ENCODE measurements at regions not wholly inside any gene's neighbourhood (a gene's known extent, or its start where the extent isn't known, plus 50 kb on each side); places are given as distances from the start of the nearest gene placed in this dataset.
"Not testable (repeated sequence)": the region's sequence is repeated elsewhere in the genome, so short reads cannot be mapped to it uniquely, and the experiment has no call there.

DNA sequence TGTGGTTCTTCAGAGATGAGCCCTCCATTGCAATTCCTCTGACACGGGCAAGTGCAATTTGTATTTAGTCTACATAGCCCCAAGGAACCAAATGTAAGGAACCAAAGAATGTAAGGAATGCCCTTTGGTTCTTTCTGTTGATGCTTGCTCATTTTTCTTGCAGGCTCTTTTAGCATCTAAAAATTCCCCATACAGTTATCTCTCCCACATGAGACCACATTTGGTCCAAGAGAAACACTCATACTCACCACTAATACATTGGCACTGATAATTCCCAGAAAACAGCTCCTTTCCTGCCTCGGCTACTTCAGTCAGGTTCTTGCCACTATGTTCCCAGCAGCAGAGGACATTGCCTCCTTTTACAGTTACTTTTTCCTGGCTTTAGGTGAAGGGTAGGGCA is 332.6 kb downstream of the AEBP2 start:
- TF ChIP-seq EZH2phosphoT487 (IDR thresholded peaks at IDR 0.05; ENCODE audit: borderline replicate concordance): no peak
- TF ChIP-seq, protein P1, sequence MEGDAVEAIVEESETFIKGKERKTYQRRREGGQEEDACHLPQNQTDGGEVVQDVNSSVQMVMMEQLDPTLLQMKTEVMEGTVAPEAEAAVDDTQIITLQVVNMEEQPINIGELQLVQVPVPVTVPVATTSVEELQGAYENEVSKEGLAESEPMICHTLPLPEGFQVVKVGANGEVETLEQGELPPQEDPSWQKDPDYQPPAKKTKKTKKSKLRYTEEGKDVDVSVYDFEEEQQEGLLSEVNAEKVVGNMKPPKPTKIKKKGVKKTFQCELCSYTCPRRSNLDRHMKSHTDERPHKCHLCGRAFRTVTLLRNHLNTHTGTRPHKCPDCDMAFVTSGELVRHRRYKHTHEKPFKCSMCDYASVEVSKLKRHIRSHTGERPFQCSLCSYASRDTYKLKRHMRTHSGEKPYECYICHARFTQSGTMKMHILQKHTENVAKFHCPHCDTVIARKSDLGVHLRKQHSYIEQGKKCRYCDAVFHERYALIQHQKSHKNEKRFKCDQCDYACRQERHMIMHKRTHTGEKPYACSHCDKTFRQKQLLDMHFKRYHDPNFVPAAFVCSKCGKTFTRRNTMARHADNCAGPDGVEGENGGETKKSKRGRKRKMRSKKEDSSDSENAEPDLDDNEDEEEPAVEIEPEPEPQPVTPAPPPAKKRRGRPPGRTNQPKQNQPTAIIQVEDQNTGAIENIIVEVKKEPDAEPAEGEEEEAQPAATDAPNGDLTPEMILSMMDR (conservative IDR thresholded peaks at IDR 0.05; ENCODE audit: low read length): no peak
- no peaks in the 10 kb centered on the region for H3F3A ChIP-seq (ENCODE audit: low read depth)
- no peak overlapping the region for H3K9ac ChIP-seq (ENCODE audit: low read depth, low read length, poor library complexity, severe bottlenecking)
- no peak overlapping the region for H3K4me3 ChIP-seq (ENCODE audit: low read length, poor library complexity, severe bottlenecking)
- no peaks in the 10 kb centered on the region for H4K20me1 ChIP-seq (ENCODE audit: insufficient read depth, low read length, poor library complexity, severe bottlenecking)
- H3K9me2 ChIP-seq (replicated peaks; ENCODE audit: low read depth, low read length): no peaks in the 10 kb centered on the region
- no peak overlapping the region for H2AFZ ChIP-seq (ENCODE audit: low read length)
- H3K4me2 ChIP-seq (ENCODE audit: low read depth, low read length, poor library complexity, severe bottlenecking): no peak overlapping the region
- H3K9me3 ChIP-seq (ENCODE audit: insufficient read depth, low read depth, low read length): no peaks in the 10 kb centered on the region
- H3K36me3 ChIP-seq (ENCODE audit: insufficient read depth, low read length): no peaks in the 10 kb centered on the region
- H3K4me1 ChIP-seq (ENCODE audit: insufficient read depth, low read length, poor library complexity, severe bottlenecking): no peaks in the 10 kb centered on the region
- H3K79me2 ChIP-seq (ENCODE audit: insufficient read depth, low read length): no peaks in the 10 kb centered on the region
- no peaks in the 10 kb centered on the region for H3K27me3 ChIP-seq (ENCODE audit: insufficient read depth, low read length, poor library complexity, severe bottlenecking)

GRCh38 chr12:19772776-19773175 is 333.5 kb downstream of the AEBP2 start:
- Histone ChIP-seq H3K4me3 (ENCODE audit: low read length, poor library complexity, severe bottlenecking) (no peak overlapping the region), H3K9ac (ENCODE audit: low read depth, low read length, poor library complexity, severe bottlenecking) (no peak overlapping the region), H3K79me2 (ENCODE audit: insufficient read depth, low read length) (no peaks in the 10 kb centered on the region), H3K4me1 (ENCODE audit: insufficient read depth, low read length, poor library complexity, severe bottlenecking) (no peaks in the 10 kb centered on the region), H3K4me2 (ENCODE audit: low read depth, low read length, poor library complexity, severe bottlenecking) (no peak overlapping the region), H3K9me2 (replicated peaks; ENCODE audit: low read depth, low read length) (no peaks in the 10 kb centered on the region), H3K27me3 (ENCODE audit: insufficient read depth, low read length, poor library complexity, severe bottlenecking) (no peaks in the 10 kb centered on the region), H3K36me3 (ENCODE audit: insufficient read depth, low read length) (no peaks in the 10 kb centered on the region), H3F3A (ENCODE audit: low read depth) (no peaks in the 10 kb centered on the region), H4K20me1 (ENCODE audit: insufficient read depth, low read length, poor library complexity, severe bottlenecking) (no peaks in the 10 kb centered on the region), H3K9me3 (ENCODE audit: insufficient read depth, low read depth, low read length) (no peaks in the 10 kb centered on the region), H2AFZ (ENCODE audit: low read length) (no peak overlapping the region)
- TF ChIP-seq, protein P1 (conservative IDR thresholded peaks at IDR 0.05; ENCODE audit: low read length): no peak
- TF ChIP-seq EZH2phosphoT487 (IDR thresholded peaks at IDR 0.05; ENCODE audit: borderline replicate concordance): no peak

- H3K4me2 ChIP-seq (ENCODE audit: low read depth, low read length, poor library complexity, severe bottlenecking): no peak overlapping the region
- TF ChIP-seq, protein P1 (conservative IDR thresholded peaks at IDR 0.05; ENCODE audit: low read length): no peak
- TF ChIP-seq EZH2phosphoT487 (IDR thresholded peaks at IDR 0.05; ENCODE audit: borderline replicate concordance): no peak
- no peak overlapping the region for H2AFZ ChIP-seq (ENCODE audit: low read length)
- no peaks in the 10 kb centered on the region for H3K9me3 ChIP-seq (ENCODE audit: insufficient read depth, low read depth, low read length)
- H3K4me3 ChIP-seq (ENCODE audit: low read length, poor library complexity, severe bottlenecking): no peak overlapping the region
- no peaks in the 10 kb centered on the region for H3K4me1 ChIP-seq (ENCODE audit: insufficient read depth, low read length, poor library complexity, severe bottlenecking)
- no peaks in the 10 kb centered on the region for H3K9me2 ChIP-seq (replicated peaks; ENCODE audit: low read depth, low read length)
- H3K36me3 ChIP-seq (ENCODE audit: insufficient read depth, low read length): no peaks in the 10 kb centered on the region
- H3K9ac ChIP-seq (ENCODE audit: low read depth, low read length, poor library complexity, severe bottlenecking): no peak overlapping the region
- no peaks in the 10 kb centered on the region for H3K27me3 ChIP-seq (ENCODE audit: insufficient read depth, low read length, poor library complexity, severe bottlenecking)
- no peaks in the 10 kb centered on the region for H4K20me1 ChIP-seq (ENCODE audit: insufficient read depth, low read length, poor library complexity, severe bottlenecking)
- no peaks in the 10 kb centered on the region for H3F3A ChIP-seq (ENCODE audit: low read depth)
- H3K79me2 ChIP-seq (ENCODE audit: insufficient read depth, low read length): no peaks in the 10 kb centered on the region
Observed at GRCh38 chr12:19775241-19775640, 335.9 kb downstream of the AEBP2 start.

DNA sequence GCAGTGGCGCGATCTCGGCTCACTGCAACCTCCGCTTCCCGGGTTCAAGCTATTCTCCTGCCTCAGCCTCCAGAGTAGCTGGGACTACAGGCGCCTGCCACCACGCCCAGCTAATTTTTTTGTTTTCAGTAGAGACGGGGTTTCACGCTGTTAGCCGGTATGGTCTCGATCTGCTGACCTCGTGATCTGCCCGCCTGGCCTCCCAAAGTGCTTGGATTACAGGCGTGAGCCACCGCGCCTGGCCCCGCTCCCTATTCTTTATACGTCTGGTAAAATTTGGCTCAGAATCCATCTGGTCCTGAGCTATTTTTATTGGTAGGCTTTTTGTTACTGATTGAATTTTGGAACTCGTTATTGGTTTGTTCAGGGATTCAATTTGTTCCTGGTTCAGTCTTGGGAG is 336.7 kb downstream of the AEBP2 start:
- H3K79me2 ChIP-seq (ENCODE audit: insufficient read depth, low read length); H3K9me3 ChIP-seq (ENCODE audit: insufficient read depth, low read depth, low read length); H3K9ac ChIP-seq (ENCODE audit: low read depth, low read length, poor library complexity, severe bottlenecking); H3K4me2 ChIP-seq (ENCODE audit: low read depth, low read length, poor library complexity, severe bottlenecking); H3F3A ChIP-seq (ENCODE audit: low read depth); H3K27me3 ChIP-seq (ENCODE audit: insufficient read depth, low read length, poor library complexity, severe bottlenecking); H3K4me1 ChIP-seq (ENCODE audit: insufficient read depth, low read length, poor library complexity, severe bottlenecking); H3K9me2 ChIP-seq (replicated peaks; ENCODE audit: low read depth, low read length); H3K36me3 ChIP-seq (ENCODE audit: insufficient read depth, low read length); H2AFZ ChIP-seq (ENCODE audit: low read length); H4K20me1 ChIP-seq (ENCODE audit: insufficient read depth, low read length, poor library complexity, severe bottlenecking); H3K4me3 ChIP-seq (ENCODE audit: low read length, poor library complexity, severe bottlenecking): not testable (repeated sequence)
